Neural progenitor cell (in vitro differentiated cells): ENCODE measurements at regions not wholly inside any gene's neighbourhood (a gene's known extent, or its start where the extent isn't known, plus 50 kb on each side); places are given as distances from the start of the nearest gene placed in this dataset.
"Not testable (repeated sequence)": the region's sequence is repeated elsewhere in the genome, so short reads cannot be mapped to it uniquely, and the experiment has no call there.

ENCODE experiments used
- DNase-seq: peaks from one replicate; pipeline ENCODE4 v3.0.0-alpha.2; 2016; ENCODE audit warnings: low spot score
- H2AFZ ChIP-seq: fragments of 200-600 bp; sonication (generic); replicated peaks from 2 replicates; pipeline ENCODE4 v1.6.1; 2016; ENCODE audit warnings: antibody characterized with exemption
- H3F3A ChIP-seq: fragments of 200-600 bp; sonication (generic); 2 replicates; pipeline ENCODE4 v1.6.1; 2016; ENCODE audit warnings: antibody characterized with exemption, low read depth
- H3K27ac ChIP-seq: fragments of 200-600 bp; sonication (generic); 2 replicates; pipeline ENCODE4 v1.5.1; 2016; ENCODE audit warnings: mild to moderate bottlenecking
- H3K27me3 ChIP-seq: fragments of 200-600 bp; sonication (generic); 2 replicates; pipeline ENCODE4 v1.6.1; 2016; ENCODE audit warnings: mild to moderate bottlenecking, moderate library complexity
- H3K36me3 ChIP-seq: fragments of 200-600 bp; sonication (generic); 2 replicates; pipeline ENCODE4 v1.5.1; 2016
- H3K4me1 ChIP-seq: fragments of 200-600 bp; sonication (generic); 2 replicates; pipeline ENCODE4 v1.6.1; 2016; ENCODE audit warnings: mixed run types
- H3K4me2 ChIP-seq: fragments of 200-600 bp; sonication (generic); 2 replicates; pipeline ENCODE4 v1.6.1; 2016
- H3K4me3 ChIP-seq: fragments of 200-600 bp; sonication (generic); 2 replicates; pipeline ENCODE4 v1.5.1; 2016
- H3K79me2 ChIP-seq: fragments of 200-600 bp; sonication (generic); 2 replicates; pipeline ENCODE4 v1.6.1; 2016; ENCODE audit warnings: low read depth
- H3K9ac ChIP-seq: fragments of 200-600 bp; sonication (generic); 2 replicates; pipeline ENCODE4 v1.6.1; 2016
- H3K9me3 ChIP-seq: fragments of 200-600 bp; sonication (generic); 2 replicates; pipeline ENCODE4 v1.5.1; 2016; ENCODE audit warnings: low read depth
- H4K20me1 ChIP-seq: fragments of 200-600 bp; sonication (generic); 2 replicates; pipeline ENCODE4 v1.6.1; 2016; ENCODE audit warnings: low read depth
- H3K27ac Mint-ChIP-seq: 3 replicates; pipeline ENCODE4 v1.8.0; 2021; ENCODE audit warnings: mixed read lengths
- H3K27me3 Mint-ChIP-seq: 2 replicates; pipeline ENCODE4 v1.8.0; 2022; ENCODE audit warnings: low read depth, mild to moderate bottlenecking, inconsistent platforms, moderate library complexity, mixed read lengths; ENCODE audit not compliant: insufficient read depth
- H3K36me3 Mint-ChIP-seq: 3 replicates; pipeline ENCODE4 v1.8.0; 2021; ENCODE audit warnings: mixed read lengths
- H3K4me1 Mint-ChIP-seq: 3 replicates; pipeline ENCODE4 v1.8.0; 2021; ENCODE audit warnings: mixed read lengths
- H3K4me3 Mint-ChIP-seq: 3 replicates; pipeline ENCODE4 v1.8.0; 2021; ENCODE audit warnings: mild to moderate bottlenecking, moderate library complexity, mixed read lengths
- H3K9me3 Mint-ChIP-seq: 3 replicates; pipeline ENCODE4 v1.8.0; 2020; ENCODE audit warnings: mixed read lengths

DNA sequence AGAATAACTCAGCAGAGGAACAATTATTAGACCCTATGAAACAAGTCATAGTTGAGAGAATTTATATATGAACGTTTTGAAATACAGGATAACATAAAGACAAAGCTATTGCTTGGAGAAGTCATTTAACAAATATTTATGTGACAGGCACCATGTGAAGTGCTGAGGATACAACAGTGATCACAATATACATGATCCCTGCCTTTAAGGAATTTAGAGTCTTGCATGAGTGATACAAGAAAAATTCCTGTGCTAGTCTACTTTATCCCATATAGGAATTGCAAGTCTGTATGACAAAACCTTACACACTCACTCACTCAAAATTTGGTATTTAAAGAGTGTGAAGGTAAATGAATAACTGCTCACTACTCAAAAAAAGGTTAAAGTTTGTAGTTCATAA lies 94.5 kb upstream of the NOTCH2NLA start:
- not testable (repeated sequence) for H2AFZ ChIP-seq, H3K9me3 Mint-ChIP-seq, H3K27me3 ChIP-seq, H3K9ac ChIP-seq, H3K27ac Mint-ChIP-seq, H3F3A ChIP-seq, H3K36me3 ChIP-seq, H3K79me2 ChIP-seq, DNase-seq, H3K27ac ChIP-seq, H3K4me1 ChIP-seq, H3K9me3 ChIP-seq, H3K4me1 Mint-ChIP-seq, H3K4me3 ChIP-seq, H3K27me3 Mint-ChIP-seq, H4K20me1 ChIP-seq, H3K4me3 Mint-ChIP-seq, H3K4me2 ChIP-seq, H3K36me3 Mint-ChIP-seq

- H4K20me1 ChIP-seq, H2AFZ ChIP-seq, H3K4me1 ChIP-seq, H3K4me2 ChIP-seq, H3K4me3 ChIP-seq, H3K79me2 ChIP-seq, H3K4me3 Mint-ChIP-seq, H3K27ac ChIP-seq, H3K27me3 Mint-ChIP-seq, H3K27ac Mint-ChIP-seq, H3K36me3 Mint-ChIP-seq, H3K27me3 ChIP-seq, H3K4me1 Mint-ChIP-seq, H3K9ac ChIP-seq, H3K9me3 ChIP-seq, H3F3A ChIP-seq, DNase-seq, H3K9me3 Mint-ChIP-seq, H3K36me3 ChIP-seq: not testable (repeated sequence)
Measured at GRCh38 chr1:146322893-146323292, 94.1 kb upstream of the NOTCH2NLA start.

DNA sequence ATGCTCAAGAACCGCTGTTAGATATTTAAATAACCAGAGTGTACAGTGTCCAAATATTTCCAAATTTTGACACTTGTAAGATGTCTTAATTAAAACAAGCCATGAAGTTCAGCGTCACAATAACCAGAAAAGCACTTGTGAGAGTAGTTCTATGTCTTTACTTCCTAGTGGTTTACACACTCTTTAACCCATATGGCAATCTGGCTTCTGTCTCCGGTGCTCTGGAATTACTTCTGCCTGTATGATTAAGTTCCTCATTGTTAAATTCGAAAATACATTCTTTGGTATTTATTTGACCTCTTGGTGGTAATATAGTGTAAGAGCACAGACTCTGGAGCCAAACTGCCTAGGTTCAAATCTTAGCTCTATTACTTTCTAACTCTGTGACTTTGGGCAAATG lies 89.9 kb upstream of the NOTCH2NLA start:
- H3K36me3 ChIP-seq, H3K79me2 ChIP-seq, H3K4me1 Mint-ChIP-seq, H3K27me3 ChIP-seq, H3K9ac ChIP-seq, H2AFZ ChIP-seq, H3K27ac ChIP-seq, H3F3A ChIP-seq, H3K27me3 Mint-ChIP-seq, H3K36me3 Mint-ChIP-seq, H3K4me3 Mint-ChIP-seq, H3K4me3 ChIP-seq, H3K9me3 ChIP-seq, H4K20me1 ChIP-seq, H3K4me2 ChIP-seq, H3K27ac Mint-ChIP-seq, DNase-seq, H3K9me3 Mint-ChIP-seq, H3K4me1 ChIP-seq: not testable (repeated sequence)

GRCh38 chr1:146317785-146318184 lies 89.0 kb upstream of the NOTCH2NLA start:
- not testable (repeated sequence) for H3K36me3 ChIP-seq, H3F3A ChIP-seq, H3K27me3 ChIP-seq, H3K9me3 ChIP-seq, DNase-seq, H4K20me1 ChIP-seq, H3K79me2 ChIP-seq, H3K4me1 Mint-ChIP-seq, H3K36me3 Mint-ChIP-seq, H3K4me3 Mint-ChIP-seq, H3K27ac Mint-ChIP-seq, H3K4me1 ChIP-seq, H3K4me2 ChIP-seq, H3K27me3 Mint-ChIP-seq, H3K9ac ChIP-seq, H3K4me3 ChIP-seq, H3K9me3 Mint-ChIP-seq, H3K27ac ChIP-seq, H2AFZ ChIP-seq

DNA sequence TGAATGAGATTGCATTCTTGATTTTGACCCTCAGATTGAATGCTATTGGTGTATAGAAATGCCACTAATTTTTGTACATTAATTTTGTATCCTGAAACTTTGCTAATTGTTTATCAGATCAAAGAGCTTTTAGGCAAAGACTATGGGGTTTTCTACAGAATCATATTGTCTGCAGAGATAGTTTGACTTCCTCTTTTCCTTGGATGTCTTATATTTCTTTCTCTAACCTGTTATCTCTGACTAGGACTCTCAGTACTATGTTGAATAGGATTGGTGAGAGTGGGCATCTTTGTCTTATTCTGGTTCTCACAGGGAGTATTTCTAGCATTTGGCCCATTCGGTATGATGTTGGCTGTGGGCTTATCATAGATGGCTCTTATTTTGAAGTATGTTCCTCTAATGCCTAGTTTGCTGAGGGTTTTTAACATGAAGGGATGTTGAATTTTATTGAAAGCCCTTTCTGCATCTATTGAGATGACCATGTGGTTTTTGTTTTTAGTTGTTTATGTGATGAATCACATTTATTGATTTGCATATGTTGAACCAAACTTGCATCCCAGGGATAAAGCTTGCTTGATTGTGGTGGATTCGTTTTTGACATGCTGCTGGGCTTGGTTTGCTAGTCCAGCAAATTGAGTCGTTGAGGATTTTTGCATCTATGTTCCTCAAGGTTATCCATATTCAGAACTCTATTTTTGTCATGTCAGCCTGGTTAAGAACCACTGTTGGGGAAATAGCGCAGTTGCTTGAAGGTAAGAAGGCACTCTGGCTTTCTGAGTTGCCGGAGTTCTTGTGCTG lies 85.8 kb upstream of the NOTCH2NLA start:
- H3K27ac ChIP-seq, H3F3A ChIP-seq, H3K4me3 Mint-ChIP-seq, H3K9ac ChIP-seq, H3K79me2 ChIP-seq, H3K4me1 Mint-ChIP-seq, DNase-seq, H4K20me1 ChIP-seq, H3K4me2 ChIP-seq, H3K4me1 ChIP-seq, H3K9me3 Mint-ChIP-seq, H3K36me3 Mint-ChIP-seq, H3K27ac Mint-ChIP-seq, H3K9me3 ChIP-seq, H3K36me3 ChIP-seq, H2AFZ ChIP-seq, H3K4me3 ChIP-seq, H3K27me3 Mint-ChIP-seq, H3K27me3 ChIP-seq: not testable (repeated sequence)

DNA sequence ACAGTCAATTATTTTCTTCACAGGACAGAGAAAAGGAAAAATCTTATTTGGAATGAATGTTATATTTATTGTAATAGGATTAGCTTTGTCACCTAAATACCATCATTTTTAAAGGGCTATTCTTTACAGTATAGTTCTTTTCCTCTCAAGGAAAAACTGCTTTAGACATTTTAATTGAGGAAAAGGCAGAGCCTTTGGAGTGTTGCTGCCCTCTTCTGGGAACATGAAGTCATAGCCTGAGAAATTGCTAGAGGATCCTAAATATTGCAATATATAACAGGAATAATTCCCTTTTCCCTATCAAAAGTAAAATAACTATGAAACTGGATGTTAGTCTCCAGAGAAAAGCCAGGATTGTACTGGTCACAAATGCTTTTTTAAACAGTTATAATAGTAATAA lies 81.8 kb upstream of the NOTCH2NLA start:
- not testable (repeated sequence) for H3K4me2 ChIP-seq

DNA sequence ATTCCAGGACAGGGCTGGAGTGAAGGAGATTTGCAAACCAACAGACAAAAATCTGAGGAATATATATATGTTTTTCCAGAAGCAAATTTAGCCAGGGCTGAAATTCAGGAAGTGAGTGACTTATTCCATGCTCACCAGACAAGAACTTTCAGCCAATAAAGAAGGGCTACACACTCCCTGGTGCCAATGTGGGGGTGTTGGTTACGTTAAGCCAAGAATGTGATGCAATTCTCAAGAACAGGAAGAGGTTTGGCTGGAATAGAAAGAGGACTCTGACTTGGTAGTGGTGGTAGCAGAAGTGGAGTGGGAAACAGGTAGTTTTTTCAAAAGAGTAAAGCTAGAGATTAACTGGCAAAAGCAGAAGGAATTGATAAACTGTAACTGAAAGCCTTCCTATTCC lies 80.6 kb upstream of the NOTCH2NLA start:
- H4K20me1 ChIP-seq, H3K4me2 ChIP-seq, H3K9me3 ChIP-seq, H3K4me1 Mint-ChIP-seq, H3K4me1 ChIP-seq, H3K27ac ChIP-seq, DNase-seq, H3K79me2 ChIP-seq, H2AFZ ChIP-seq, H3K9ac ChIP-seq, H3F3A ChIP-seq, H3K4me3 ChIP-seq, H3K4me3 Mint-ChIP-seq, H3K27ac Mint-ChIP-seq, H3K27me3 Mint-ChIP-seq, H3K36me3 ChIP-seq, H3K36me3 Mint-ChIP-seq, H3K9me3 Mint-ChIP-seq, H3K27me3 ChIP-seq: not testable (repeated sequence)

More for the DNA sequence above, 81.8 kb upstream of the NOTCH2NLA start:
- H3K9me3 ChIP-seq, H2AFZ ChIP-seq, DNase-seq, H3K4me3 ChIP-seq, H3K27ac Mint-ChIP-seq, H4K20me1 ChIP-seq, H3K9me3 Mint-ChIP-seq, H3K4me1 Mint-ChIP-seq, H3K4me1 ChIP-seq, H3K27ac ChIP-seq, H3K36me3 ChIP-seq, H3K36me3 Mint-ChIP-seq, H3K9ac ChIP-seq, H3K27me3 Mint-ChIP-seq, H3F3A ChIP-seq, H3K27me3 ChIP-seq, H3K79me2 ChIP-seq, H3K4me3 Mint-ChIP-seq: not testable (repeated sequence)

- H3K27me3 Mint-ChIP-seq, H4K20me1 ChIP-seq, H3K36me3 Mint-ChIP-seq, H3K27me3 ChIP-seq, H3K4me3 Mint-ChIP-seq, H3K79me2 ChIP-seq, H3K27ac Mint-ChIP-seq, H3K9me3 Mint-ChIP-seq, H3K4me1 ChIP-seq, DNase-seq, H3K9me3 ChIP-seq, H3K36me3 ChIP-seq, H2AFZ ChIP-seq, H3K4me3 ChIP-seq, H3K4me1 Mint-ChIP-seq, H3F3A ChIP-seq, H3K27ac ChIP-seq, H3K4me2 ChIP-seq, H3K9ac ChIP-seq: not testable (repeated sequence)
Measured at GRCh38 chr1:146308892-146309291, 80.1 kb upstream of the NOTCH2NLA start.
